ENCODE measurements at regions not wholly inside any gene's neighbourhood (a gene's known extent, or its start where the extent isn't known, plus 50 kb on each side); places are given as distances from the start of the nearest gene placed in this dataset.
A peak's percentile ranks its signal among the peaks of the same experiment; 100 is the strongest.

GRCh38 chr18:76771192-76771799, 51.1 kb upstream of the ZNF236 start:
- DNase-seq, result no peak

GRCh38 chr18:76767954-76768353, 54.4 kb upstream of the ZNF236 start:
- DNase-seq, result no peak

GRCh38 chr18:76766429-76766828, 55.9 kb upstream of the ZNF236 start:
- DNase-seq, result no peak

- no peak for DNase-seq
Measured at GRCh38 chr18:76765649-76766048, 56.7 kb upstream of the ZNF236 start.

- peak; percentile 12 for DNase-seq
Measured at GRCh38 chr18:76764291-76764901, 58.0 kb upstream of the ZNF236 start.

- DNase-seq, result no peak
Measured at GRCh38 chr18:76759056-76759455, 63.3 kb upstream of the ZNF236 start.

GRCh38 chr18:76757925-76758324, 64.4 kb upstream of the ZNF236 start:
- DNase-seq, result no peak

- no peak for DNase-seq
Measured at GRCh38 chr18:76757335-76757734, 65.0 kb upstream of the ZNF236 start.

- no peak for DNase-seq
Measured at GRCh38 chr18:76756531-76757253, 65.7 kb upstream of the ZNF236 start.

- no peak for DNase-seq
Measured at GRCh38 chr18:76754351-76754750, 68.0 kb upstream of the ZNF236 start.

GRCh38 chr18:76752400-76752799, 70.0 kb upstream of the ZNF236 start:
- no peak for DNase-seq

- DNase-seq, result no peak
Measured at GRCh38 chr18:76750917-76751890, 71.2 kb upstream of the ZNF236 start.

- DNase-seq, result no peak
Measured at GRCh38 chr18:76750269-76750668, 72.1 kb upstream of the ZNF236 start.

GRCh38 chr18:76747676-76748075, 74.7 kb upstream of the ZNF236 start:
- DNase-seq, result no peak

GRCh38 chr18:76741346-76741745, 81.0 kb upstream of the ZNF236 start:
- DNase-seq, result no peak

GRCh38 chr18:76736309-76736708, 86.0 kb upstream of the ZNF236 start:
- DNase-seq, result no peak

- DNase-seq, result no peak
Measured at GRCh38 chr18:76730901-76731300, 91.5 kb upstream of the ZNF236 start.

- no peak for DNase-seq
Measured at GRCh38 chr18:76727589-76727988, 94.8 kb upstream of the ZNF236 start.

- DNase-seq, result no peak
Measured at GRCh38 chr18:76725445-76725844, 96.9 kb upstream of the ZNF236 start.

- DNase-seq, result no peak
Measured at GRCh38 chr18:76722224-76723061, 99.9 kb upstream of the ZNF236 start.

GRCh38 chr18:76721207-76721996, 101.0 kb upstream of the ZNF236 start:
- peak; percentile 78 for DNase-seq
